ENCODE measurements at regions not wholly inside any gene's neighbourhood (a gene's known extent, or its start where the extent isn't known, plus 50 kb on each side); places are given as distances from the start of the nearest gene placed in this dataset.

GRCh38 chr12:59240048-59240447 is 319.7 kb upstream of the LRIG3 start:
- no peak overlapping the region for H3K4me3 ChIP-seq (ENCODE audit: insufficient read depth, low read length)
- H3K27ac ChIP-seq (ENCODE audit: low read depth, low read length): no peak overlapping the region
- DNase-seq (ENCODE audit: insufficient read length, low spot score, missing footprints): no peak
- no peaks in the 10 kb centered on the region for H3K36me3 ChIP-seq (ENCODE audit: insufficient read depth, low read length)
- H3K27me3 ChIP-seq (ENCODE audit: insufficient read depth, low read length): no peaks in the 10 kb centered on the region
- no peaks in the 10 kb centered on the region for H3K4me1 ChIP-seq (ENCODE audit: insufficient read depth, low read length)
- no peaks in the 10 kb centered on the region for H4K20me1 ChIP-seq (ENCODE audit: insufficient read depth, low read length)
- TF ChIP-seq, protein P1, sequence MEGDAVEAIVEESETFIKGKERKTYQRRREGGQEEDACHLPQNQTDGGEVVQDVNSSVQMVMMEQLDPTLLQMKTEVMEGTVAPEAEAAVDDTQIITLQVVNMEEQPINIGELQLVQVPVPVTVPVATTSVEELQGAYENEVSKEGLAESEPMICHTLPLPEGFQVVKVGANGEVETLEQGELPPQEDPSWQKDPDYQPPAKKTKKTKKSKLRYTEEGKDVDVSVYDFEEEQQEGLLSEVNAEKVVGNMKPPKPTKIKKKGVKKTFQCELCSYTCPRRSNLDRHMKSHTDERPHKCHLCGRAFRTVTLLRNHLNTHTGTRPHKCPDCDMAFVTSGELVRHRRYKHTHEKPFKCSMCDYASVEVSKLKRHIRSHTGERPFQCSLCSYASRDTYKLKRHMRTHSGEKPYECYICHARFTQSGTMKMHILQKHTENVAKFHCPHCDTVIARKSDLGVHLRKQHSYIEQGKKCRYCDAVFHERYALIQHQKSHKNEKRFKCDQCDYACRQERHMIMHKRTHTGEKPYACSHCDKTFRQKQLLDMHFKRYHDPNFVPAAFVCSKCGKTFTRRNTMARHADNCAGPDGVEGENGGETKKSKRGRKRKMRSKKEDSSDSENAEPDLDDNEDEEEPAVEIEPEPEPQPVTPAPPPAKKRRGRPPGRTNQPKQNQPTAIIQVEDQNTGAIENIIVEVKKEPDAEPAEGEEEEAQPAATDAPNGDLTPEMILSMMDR (IDR thresholded peaks at IDR 0.05; ENCODE audit: extremely low read depth, low read depth, low read length): no peak
- H3K79me2 ChIP-seq (ENCODE audit: insufficient read depth, low read length): no peaks in the 10 kb centered on the region
- no peak overlapping the region for H3K4me2 ChIP-seq (ENCODE audit: insufficient read depth, low read length)
- H2AFZ ChIP-seq (ENCODE audit: low read length): no peak overlapping the region
- no peaks in the 10 kb centered on the region for H3K9me3 ChIP-seq (ENCODE audit: low read depth, low read length)

GRCh38 chr12:59234391-59234790 is 314.1 kb upstream of the LRIG3 start:
- Histone ChIP-seq H3K79me2 (ENCODE audit: insufficient read depth, low read length) (no peaks in the 10 kb centered on the region), H3K27ac (ENCODE audit: low read depth, low read length) (no peak overlapping the region), H4K20me1 (ENCODE audit: insufficient read depth, low read length) (no peaks in the 10 kb centered on the region), H3K4me2 (ENCODE audit: insufficient read depth, low read length) (no peak overlapping the region), H3K4me1 (ENCODE audit: insufficient read depth, low read length) (no peaks in the 10 kb centered on the region), H3K36me3 (ENCODE audit: insufficient read depth, low read length) (no peaks in the 10 kb centered on the region), H3K4me3 (ENCODE audit: insufficient read depth, low read length) (no peak overlapping the region), H3K27me3 (ENCODE audit: insufficient read depth, low read length) (no peaks in the 10 kb centered on the region), H2AFZ (ENCODE audit: low read length) (no peak overlapping the region), H3K9me3 (ENCODE audit: low read depth, low read length) (no peaks in the 10 kb centered on the region)
- TF ChIP-seq, protein P1 (IDR thresholded peaks at IDR 0.05; ENCODE audit: extremely low read depth, low read depth, low read length): no peak
- DNase-seq (ENCODE audit: insufficient read length, low spot score, missing footprints): no peak

GRCh38 chr12:59230334-59230733 is 310.0 kb upstream of the LRIG3 start:
- H3K27ac ChIP-seq (ENCODE audit: low read depth, low read length): no peak overlapping the region
- TF ChIP-seq, protein P1 (IDR thresholded peaks at IDR 0.05; ENCODE audit: extremely low read depth, low read depth, low read length): no peak
- no peaks in the 10 kb centered on the region for H3K4me1 ChIP-seq (ENCODE audit: insufficient read depth, low read length)
- no peak overlapping the region for H3K4me3 ChIP-seq (ENCODE audit: insufficient read depth, low read length)
- H3K4me2 ChIP-seq (ENCODE audit: insufficient read depth, low read length): no peak overlapping the region
- H3K36me3 ChIP-seq (ENCODE audit: insufficient read depth, low read length): no peaks in the 10 kb centered on the region
- no peak overlapping the region for H2AFZ ChIP-seq (ENCODE audit: low read length)
- H4K20me1 ChIP-seq (ENCODE audit: insufficient read depth, low read length): no peaks in the 10 kb centered on the region
- H3K9me3 ChIP-seq (ENCODE audit: low read depth, low read length): no peaks in the 10 kb centered on the region
- DNase-seq (ENCODE audit: insufficient read length, low spot score, missing footprints): no peak
- H3K27me3 ChIP-seq (ENCODE audit: insufficient read depth, low read length): no peaks in the 10 kb centered on the region
- H3K79me2 ChIP-seq (ENCODE audit: insufficient read depth, low read length): no peaks in the 10 kb centered on the region

DNA sequence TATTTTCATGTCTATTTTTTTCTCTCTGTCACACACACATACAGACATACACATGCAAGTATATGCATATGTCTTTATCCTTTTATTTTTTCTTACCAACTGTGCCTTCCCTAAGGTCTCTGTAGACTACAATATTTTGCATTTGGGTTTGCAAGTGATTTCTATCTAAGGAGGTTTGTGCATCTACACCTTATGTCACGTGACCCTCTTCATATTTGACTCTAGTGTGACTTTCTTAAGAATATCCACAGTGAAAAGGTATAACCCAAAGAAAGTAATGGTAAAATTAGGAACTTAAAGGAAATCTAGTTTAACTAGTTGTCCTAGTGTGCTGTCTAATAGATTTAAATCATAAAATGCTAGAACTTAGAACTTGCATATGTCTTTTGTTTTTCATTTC is 298.8 kb upstream of the LRIG3 start:
- H4K20me1 ChIP-seq (ENCODE audit: insufficient read depth, low read length): no peaks in the 10 kb centered on the region
- DNase-seq (ENCODE audit: insufficient read length, low spot score, missing footprints): no peak
- H3K27me3 ChIP-seq (ENCODE audit: insufficient read depth, low read length): no peaks in the 10 kb centered on the region
- no peak overlapping the region for H3K4me2 ChIP-seq (ENCODE audit: insufficient read depth, low read length)
- H3K4me3 ChIP-seq (ENCODE audit: insufficient read depth, low read length): no peak overlapping the region
- H3K79me2 ChIP-seq (ENCODE audit: insufficient read depth, low read length): no peaks in the 10 kb centered on the region
- H3K36me3 ChIP-seq (ENCODE audit: insufficient read depth, low read length): no peaks in the 10 kb centered on the region
- H3K4me1 ChIP-seq (ENCODE audit: insufficient read depth, low read length): no peaks in the 10 kb centered on the region
- no peaks in the 10 kb centered on the region for H3K9me3 ChIP-seq (ENCODE audit: low read depth, low read length)
- H3K27ac ChIP-seq (ENCODE audit: low read depth, low read length): no peak overlapping the region
- no peak overlapping the region for H2AFZ ChIP-seq (ENCODE audit: low read length)
- TF ChIP-seq, protein P1 (IDR thresholded peaks at IDR 0.05; ENCODE audit: extremely low read depth, low read depth, low read length): no peak

Data from osteoblast (primary cell).